K562 (cell line): ENCODE measurements at regions not wholly inside any gene's neighbourhood (a gene's known extent, or its start where the extent isn't known, plus 50 kb on each side); places are given as distances from the start of the nearest gene placed in this dataset.

Source experiments
- ATAC-seq: fragments of 200-7000 bp; cut with Tn5 transposase; 3 replicates; pipeline ENCODE4 v1.9.1; 2020; ENCODE audit warnings: moderate library complexity
- BruUV-seq: library from RNA; stranded (reverse); fragments of 400-500 nt; replicated peaks from 2 replicates; lab custom pipeline; 2021; lab: Mats Ljungman, UMichigan
- CTCF ChIA-PET: fragments of 300-600 bp; formaldehyde crosslinking; extraction: SDS; loops from one replicate; lab custom pipeline; 2021; ENCODE audit warnings: low intra/inter-chr PET ratio; lab: Yijun Ruan, JAX
- POLR2A ChIA-PET: fragments of 300-600, 350-650 bp; sonication (Branson Sonifier 250); formaldehyde crosslinking; extraction: SDS; loops from one replicate; lab custom pipeline; 2021; ENCODE audit warnings: antibody characterized with exemption, inconsistent platforms; lab: Yijun Ruan, JAX
- DNase-seq, 4 experiments: peaks; one replicate each; pipeline versions ENCODE4 v3.0.0 to v3.0.0-alpha.2; 2011 to 2018; ENCODE audit warnings: low spot score in 3 of 4, mixed read lengths in 3 of 4; ENCODE audit errors: extremely low read depth in 1 of 4
- FAIRE-seq: peaks from 2 replicates; lab custom pipeline; 2011; peaks lifted over from hg19 to GRCh38; lab: Jason Lieb, UNC
- H2AFZ ChIP-seq: 2 replicates; pipeline ENCODE4 v1.6.0; 2011; ENCODE audit warnings: low read depth, low read length, control low read depth, inconsistent platforms
- H3K27ac ChIP-seq: fragments of 200-600 bp; 3 replicates; pipeline ENCODE4 v1.8.0; 2011; ENCODE audit warnings: low read depth, mild to moderate bottlenecking, control low read depth, inconsistent platforms, low read length, moderate library complexity, mixed read lengths; ENCODE audit errors: extremely low read depth
- H3K27me3 ChIP-seq, 2 experiments: fragments of 300-600 bp in 1 of 2; 2 replicates in 1 of 2; 3 replicates in 1 of 2; pipeline versions ENCODE4 v1.6.0 to v1.8.0; 2011; ENCODE audit warnings: inconsistent platforms in 2 of 2, low read length in 2 of 2, mild to moderate bottlenecking in 1 of 2, mixed read lengths in 1 of 2, moderate library complexity in 1 of 2; ENCODE audit not compliant: control insufficient read depth in 2 of 2, insufficient read depth in 2 of 2
- H3K36me3 ChIP-seq: fragments of 300-600 bp; 3 replicates; pipeline ENCODE4 v1.8.0; 2011; ENCODE audit warnings: mild to moderate bottlenecking, low read length, inconsistent platforms; ENCODE audit not compliant: control insufficient read depth, insufficient read depth
- H3K4me1 ChIP-seq, 2 experiments: fragments of 200-600 bp in 1 of 2; replicated peaks in 1 of 2; 2 replicates in 1 of 2; 3 replicates in 1 of 2; pipeline versions ENCODE4 v1.5.1 to v1.8.0; 2011; ENCODE audit warnings: inconsistent platforms in 2 of 2, low read length in 2 of 2, mild to moderate bottlenecking in 1 of 2, mixed read lengths in 1 of 2, moderate library complexity in 1 of 2; ENCODE audit not compliant: control insufficient read depth in 2 of 2, insufficient read depth in 2 of 2
- H3K4me2 ChIP-seq: 2 replicates; pipeline ENCODE4 v1.6.1; 2011; ENCODE audit warnings: low read length, control low read depth, inconsistent platforms, mixed read lengths; ENCODE audit not compliant: insufficient read depth
- H3K4me3 ChIP-seq: fragments of 200-600 bp; sonication (generic), shearing (Covaris generic); 2 replicates; pipeline ENCODE4 v1.5.1; 2016; ENCODE audit warnings: control low read depth, inconsistent platforms
- H3K79me2 ChIP-seq: fragments of 200-600 bp; 3 replicates; pipeline ENCODE4 v1.8.0; 2011; ENCODE audit warnings: low read length, inconsistent platforms; ENCODE audit not compliant: control insufficient read depth, insufficient read depth
- H3K9ac ChIP-seq, 2 experiments: 2 replicates each; pipeline versions ENCODE4 v1.6.0 to v1.6.1; 2011; ENCODE audit warnings: low read depth in 2 of 2, low read length in 2 of 2, control low read depth in 1 of 2, inconsistent platforms in 1 of 2, mild to moderate bottlenecking in 1 of 2, mixed read lengths in 1 of 2; ENCODE audit not compliant: insufficient read depth in 1 of 2
- H3K9me1 ChIP-seq: one replicate; pipeline ENCODE4 v1.6.0; 2011; ENCODE audit warnings: inconsistent platforms, mild to moderate bottlenecking, low read length, moderate library complexity; ENCODE audit not compliant: control insufficient read depth, insufficient read depth
- H3K9me3 ChIP-seq: replicated peaks from 2 replicates; pipeline ENCODE4 v1.5.1; 2011; ENCODE audit warnings: low read depth, low read length, inconsistent platforms; ENCODE audit not compliant: control insufficient read depth, insufficient read depth
- H4K20me1 ChIP-seq: replicated peaks from 2 replicates; pipeline ENCODE4 v1.6.1; 2011; ENCODE audit warnings: low read length, inconsistent platforms, mixed read lengths; ENCODE audit not compliant: control insufficient read depth, insufficient read depth
- BRD9 ChIP-seq: fragments of 450-650 bp; IDR thresholded peaks from 2 replicates; pipeline ENCODE4 v1.6.1; 2018; ENCODE audit warnings: low read depth; ENCODE audit not compliant: partially characterized antibody
- CREBBP ChIP-seq: IDR thresholded peaks from one replicate; pipeline ENCODE4 v1.6.1; 2012; ENCODE audit warnings: low read depth, mild to moderate bottlenecking, control low read depth, inconsistent platforms, low read length
- ELF2 ChIP-seq: fragments of 250-450 bp; sonication (Bioruptor Pico); IDR thresholded peaks from 2 replicates; pipeline ENCODE4 v1.5.0; 2021; ENCODE audit warnings: mild to moderate bottlenecking
- HNRNPUL1 ChIP-seq: fragments of 200-400 bp; formaldehyde crosslinking; IDR thresholded peaks from 2 replicates; pipeline ENCODE4 v1.6.1; 2017; ENCODE audit warnings: low read length
- MEIS2 ChIP-seq: fragments of 450-650 bp; IDR thresholded peaks from 2 replicates; pipeline ENCODE4 v1.6.1; 2014; ENCODE audit warnings: mild to moderate bottlenecking; ENCODE audit not compliant: partially characterized antibody
- NFXL1 ChIP-seq: fragments of 450-650 bp; formaldehyde crosslinking; IDR thresholded peaks from 2 replicates; pipeline ENCODE4 v1.4.0; 2021; ENCODE audit warnings: mild to moderate bottlenecking
- TEAD1 ChIP-seq, 2 experiments: fragments of 450-650 bp in 1 of 2; sonication (generic) in 1 of 2; formaldehyde crosslinking; IDR thresholded peaks; 2 replicates each; pipeline versions ENCODE4 v1.4.0 to v1.8.0; 2020 to 2022; ENCODE audit warnings: mild to moderate bottlenecking in 2 of 2, missing genetic modification reagents in 1 of 2
- ZNF23 ChIP-seq: fragments of 250-450 bp; sonication (Bioruptor Pico); IDR thresholded peaks from 2 replicates; pipeline ENCODE4 v1.4.0; 2020; ENCODE audit warnings: mild to moderate bottlenecking
- WGBS: fragments of 100-300 bp; shearing (Covaris generic); methylation state at CpG from one replicate; pipeline ENCODE4 v1.1.6; 2016; ENCODE audit warnings: low coverage, mixed read lengths; ENCODE audit not compliant: insufficient coverage; ENCODE audit errors: missing lambda C conversion rate; 5-methylcytosine and 5-hydroxymethylcytosine counted together
- in situ Hi-C: fragments of 300-500 bp; cut with MboI; formaldehyde crosslinking; loops from 4 replicates; pipeline ENCODE4 v1.15.0; 2018; ENCODE audit warnings: inconsistent platforms, mixed read lengths
- intact Hi-C: fragments of 100-400 bp; cut with micrococcal nuclease; formaldehyde crosslinking; loops from 2 replicates; pipeline ENCODE4 v1.14.2; 2022
- TF ChIP-seq, protein P1 (sequence below): fragments of 250-450 bp; sonication (Bioruptor Pico); IDR thresholded peaks from 2 replicates; pipeline ENCODE4 v1.4.0; 2020
- TF ChIP-seq, protein P2 (sequence below): fragments of 250-450 bp; sonication (Bioruptor Pico); IDR thresholded peaks from 2 replicates; pipeline ENCODE4 v1.8.0; 2022; ENCODE audit warnings: moderate library complexity, mild to moderate bottlenecking, inconsistent platforms

DNA sequence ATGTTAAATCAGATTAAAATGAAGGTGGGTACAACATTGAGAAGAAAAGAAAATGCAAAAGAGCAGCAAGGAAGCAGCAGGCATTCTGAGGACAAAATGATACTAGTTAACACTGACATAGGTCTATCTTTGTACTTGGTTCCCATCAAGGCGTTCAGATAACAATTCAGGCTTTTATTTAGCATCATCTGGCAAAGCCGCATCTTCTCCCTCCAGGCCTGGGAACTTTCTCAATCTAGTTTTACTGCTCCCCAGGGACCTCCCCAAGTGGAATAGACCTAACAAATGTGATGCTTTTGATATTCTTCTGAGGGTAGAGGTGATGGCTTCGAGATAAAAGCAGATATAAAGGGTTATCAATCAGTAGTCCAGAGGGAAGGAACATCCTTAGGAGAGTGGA is 130.6 kb downstream of the C3orf38 start:
- no peak overlapping the region for H3K9ac ChIP-seq
- H3K4me3 ChIP-seq: no peak overlapping the region
- no peak overlapping the region for H3K27ac ChIP-seq
- H2AFZ ChIP-seq: no peak overlapping the region
- no peak for DNase-seq
- no peaks in the 10 kb centered on the region for H3K4me1 ChIP-seq
- BruUV-seq: no TSS peak
- ChIA-PET CTCF (no interaction called here), POLR2A (no interaction called here)
- 0% methylated on average over 3 of the region's 3 CpGs for WGBS
- FAIRE-seq: no peak
- H3K9me1 ChIP-seq: no peaks in the 10 kb centered on the region
- TF ChIP-seq CREBBP: no peak
- intact Hi-C loops (no loop called here), in situ Hi-C loops (no loop called here)
- H3K36me3 ChIP-seq: no peaks in the 10 kb centered on the region
- H3K27me3 ChIP-seq: no peaks in the 10 kb centered on the region
- no peak overlapping the region for H3K4me2 ChIP-seq
- no peaks in the 10 kb centered on the region for H3K9me3 ChIP-seq
- ATAC-seq: no peak
- no peaks in the 10 kb centered on the region for H4K20me1 ChIP-seq
- H3K79me2 ChIP-seq: no peaks in the 10 kb centered on the region

DNA sequence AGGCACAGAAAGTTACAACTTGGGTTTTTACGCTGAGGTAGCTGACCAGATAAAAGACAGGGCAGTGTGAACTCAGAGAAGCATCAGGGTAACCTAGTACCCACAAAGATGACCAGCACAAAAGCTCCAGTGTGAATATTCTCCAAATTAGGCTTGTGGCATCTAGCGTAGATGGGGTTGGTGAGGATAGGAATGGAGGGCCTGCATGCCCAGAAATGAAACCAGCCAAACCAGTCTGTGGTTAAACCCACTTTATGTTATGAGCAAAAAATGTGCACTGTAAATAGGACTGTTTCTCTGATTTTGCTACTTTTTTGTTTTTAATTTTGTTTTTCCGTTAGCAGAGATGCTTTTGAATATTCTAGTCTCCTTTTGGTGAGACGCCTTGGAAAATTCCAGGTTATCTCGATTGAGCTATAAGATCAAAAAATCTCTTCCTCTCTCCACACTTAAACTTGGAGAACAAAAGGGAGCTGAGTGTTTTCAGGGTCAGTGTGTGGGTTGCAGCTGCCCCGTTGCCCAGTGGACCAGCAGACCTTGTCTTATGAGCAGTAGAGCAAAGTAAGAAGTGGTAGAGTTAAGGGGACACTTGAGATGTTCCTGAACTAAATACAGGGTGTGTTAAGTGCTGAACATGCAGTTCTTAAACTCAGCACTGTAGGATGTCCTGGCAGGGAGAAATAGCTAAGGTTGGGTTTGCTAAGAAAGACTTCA is 132.9 kb downstream of the C3orf38 start:
- DNase-seq (no peak), FAIRE-seq (no peak), ATAC-seq (no peak)
- intact Hi-C loops (no loop called here), in situ Hi-C loops (no loop called here)
- H3K9me1 ChIP-seq: no peaks in the 10 kb centered on the region
- H2AFZ ChIP-seq: no peak overlapping the region
- H3K27me3 ChIP-seq: no peaks in the 10 kb centered on the region
- H3K4me1 ChIP-seq: no peaks in the 10 kb centered on the region
- H3K36me3 ChIP-seq: no peaks in the 10 kb centered on the region
- no peaks in the 10 kb centered on the region for H4K20me1 ChIP-seq
- no peak overlapping the region for H3K9ac ChIP-seq
- no peak overlapping the region for H3K4me2 ChIP-seq
- ChIA-PET POLR2A (no interaction called here), CTCF (no interaction called here)
- no peak overlapping the region for H3K4me3 ChIP-seq
- WGBS: 3% methylated on average over 6 of the region's 6 CpGs
- H3K9me3 ChIP-seq: no peaks in the 10 kb centered on the region
- H3K27ac ChIP-seq: no peak overlapping the region
- no peaks in the 10 kb centered on the region for H3K79me2 ChIP-seq
- BruUV-seq: no TSS peak
- TF ChIP-seq NFXL1 (CRISPR knock-in tag) (no peak), BRD9 (no peak), HNRNPUL1 (no peak), MEIS2 (no peak), ELF2 (CRISPR knock-in tag) (no peak), ZNF23 (CRISPR knock-in tag) (no peak), TEAD1 (CRISPR knock-in tag; IDR thresholded peaks at IDR 0.05) (no peak)
- TF ChIP-seq, protein P1, sequence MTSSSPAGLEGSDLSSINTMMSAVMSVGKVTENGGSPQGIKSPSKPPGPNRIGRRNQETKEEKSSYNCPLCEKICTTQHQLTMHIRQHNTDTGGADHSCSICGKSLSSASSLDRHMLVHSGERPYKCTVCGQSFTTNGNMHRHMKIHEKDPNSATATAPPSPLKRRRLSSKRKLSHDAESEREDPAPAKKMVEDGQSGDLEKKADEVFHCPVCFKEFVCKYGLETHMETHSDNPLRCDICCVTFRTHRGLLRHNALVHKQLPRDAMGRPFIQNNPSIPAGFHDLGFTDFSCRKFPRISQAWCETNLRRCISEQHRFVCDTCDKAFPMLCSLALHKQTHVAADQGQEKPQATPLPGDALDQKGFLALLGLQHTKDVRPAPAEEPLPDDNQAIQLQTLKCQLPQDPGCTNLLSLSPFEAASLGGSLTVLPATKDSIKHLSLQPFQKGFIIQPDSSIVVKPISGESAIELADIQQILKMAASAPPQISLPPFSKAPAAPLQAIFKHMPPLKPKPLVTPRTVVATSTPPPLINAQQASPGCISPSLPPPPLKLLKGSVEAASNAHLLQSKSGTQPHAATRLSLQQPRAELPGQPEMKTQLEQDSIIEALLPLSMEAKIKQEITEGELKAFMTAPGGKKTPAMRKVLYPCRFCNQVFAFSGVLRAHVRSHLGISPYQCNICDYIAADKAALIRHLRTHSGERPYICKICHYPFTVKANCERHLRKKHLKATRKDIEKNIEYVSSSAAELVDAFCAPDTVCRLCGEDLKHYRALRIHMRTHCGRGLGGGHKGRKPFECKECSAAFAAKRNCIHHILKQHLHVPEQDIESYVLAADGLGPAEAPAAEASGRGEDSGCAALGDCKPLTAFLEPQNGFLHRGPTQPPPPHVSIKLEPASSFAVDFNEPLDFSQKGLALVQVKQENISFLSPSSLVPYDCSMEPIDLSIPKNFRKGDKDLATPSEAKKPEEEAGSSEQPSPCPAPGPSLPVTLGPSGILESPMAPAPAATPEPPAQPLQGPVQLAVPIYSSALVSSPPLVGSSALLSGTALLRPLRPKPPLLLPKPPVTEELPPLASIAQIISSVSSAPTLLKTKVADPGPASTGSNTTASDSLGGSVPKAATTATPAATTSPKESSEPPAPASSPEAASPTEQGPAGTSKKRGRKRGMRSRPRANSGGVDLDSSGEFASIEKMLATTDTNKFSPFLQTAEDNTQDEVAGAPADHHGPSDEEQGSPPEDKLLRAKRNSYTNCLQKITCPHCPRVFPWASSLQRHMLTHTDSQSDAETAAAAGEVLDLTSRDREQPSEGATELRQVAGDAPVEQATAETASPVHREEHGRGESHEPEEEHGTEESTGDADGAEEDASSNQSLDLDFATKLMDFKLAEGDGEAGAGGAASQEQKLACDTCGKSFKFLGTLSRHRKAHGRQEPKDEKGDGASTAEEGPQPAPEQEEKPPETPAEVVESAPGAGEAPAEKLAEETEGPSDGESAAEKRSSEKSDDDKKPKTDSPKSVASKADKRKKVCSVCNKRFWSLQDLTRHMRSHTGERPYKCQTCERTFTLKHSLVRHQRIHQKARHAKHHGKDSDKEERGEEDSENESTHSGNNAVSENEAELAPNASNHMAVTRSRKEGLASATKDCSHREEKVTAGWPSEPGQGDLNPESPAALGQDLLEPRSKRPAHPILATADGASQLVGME: no peak
- TF ChIP-seq, protein P2, sequence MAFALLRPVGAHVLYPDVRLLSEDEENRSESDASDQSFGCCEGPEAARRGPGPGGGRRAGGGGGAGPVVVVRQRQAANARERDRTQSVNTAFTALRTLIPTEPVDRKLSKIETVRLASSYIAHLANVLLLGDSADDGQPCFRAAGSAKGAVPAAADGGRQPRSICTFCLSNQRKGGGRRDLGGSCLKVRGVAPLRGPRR (CRISPR knock-in tag): no peak
